ENCODE measurements at regions not wholly inside any gene's neighbourhood (a gene's known extent, or its start where the extent isn't known, plus 50 kb on each side); places are given as distances from the start of the nearest gene placed in this dataset.

DNA sequence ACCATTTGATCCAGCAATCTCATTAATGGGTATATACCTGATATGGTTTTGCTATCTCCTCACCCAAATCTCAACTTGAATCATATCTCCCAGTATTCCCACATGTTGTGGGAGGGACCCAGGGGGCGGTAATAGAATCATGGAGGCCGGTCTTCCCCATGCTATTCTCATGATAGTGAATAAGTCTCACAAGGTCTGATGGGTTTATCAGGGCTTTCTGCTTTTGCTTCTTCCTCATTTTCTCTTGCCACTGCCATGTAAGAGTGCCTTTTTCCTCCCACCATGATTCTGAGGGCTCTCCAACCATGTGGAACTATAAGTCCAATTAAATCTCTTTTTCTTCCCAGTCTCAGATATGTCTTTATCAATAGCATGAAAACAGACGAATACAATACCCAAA, 74.5 kb upstream of the APC start:
- Histone ChIP-seq H3K9me3 (no peaks in the 10 kb centered on the region), H3K27ac (no peak overlapping the region), H3K4me1 (no peaks in the 10 kb centered on the region), H3K4me3 (no peak overlapping the region), H3K36me3 (ENCODE audit: low read depth, missing control alignments) (no peaks in the 10 kb centered on the region), H3K27me3 (no peaks in the 10 kb centered on the region)
- DNase-seq = no peak
- TF ChIP-seq, protein P1, sequence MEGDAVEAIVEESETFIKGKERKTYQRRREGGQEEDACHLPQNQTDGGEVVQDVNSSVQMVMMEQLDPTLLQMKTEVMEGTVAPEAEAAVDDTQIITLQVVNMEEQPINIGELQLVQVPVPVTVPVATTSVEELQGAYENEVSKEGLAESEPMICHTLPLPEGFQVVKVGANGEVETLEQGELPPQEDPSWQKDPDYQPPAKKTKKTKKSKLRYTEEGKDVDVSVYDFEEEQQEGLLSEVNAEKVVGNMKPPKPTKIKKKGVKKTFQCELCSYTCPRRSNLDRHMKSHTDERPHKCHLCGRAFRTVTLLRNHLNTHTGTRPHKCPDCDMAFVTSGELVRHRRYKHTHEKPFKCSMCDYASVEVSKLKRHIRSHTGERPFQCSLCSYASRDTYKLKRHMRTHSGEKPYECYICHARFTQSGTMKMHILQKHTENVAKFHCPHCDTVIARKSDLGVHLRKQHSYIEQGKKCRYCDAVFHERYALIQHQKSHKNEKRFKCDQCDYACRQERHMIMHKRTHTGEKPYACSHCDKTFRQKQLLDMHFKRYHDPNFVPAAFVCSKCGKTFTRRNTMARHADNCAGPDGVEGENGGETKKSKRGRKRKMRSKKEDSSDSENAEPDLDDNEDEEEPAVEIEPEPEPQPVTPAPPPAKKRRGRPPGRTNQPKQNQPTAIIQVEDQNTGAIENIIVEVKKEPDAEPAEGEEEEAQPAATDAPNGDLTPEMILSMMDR (IDR thresholded peaks at IDR 0.05) = no peak
- no peak for TF ChIP-seq POLR2A (IDR thresholded peaks at IDR 0.05)
- intact Hi-C loops (cut with DNase I; ENCODE audit: low total_unique reads) = no loop called here
- 86 to 92% methylated on average over 3 of the region's 3 CpGs for WGBS, 2 donors

DNA sequence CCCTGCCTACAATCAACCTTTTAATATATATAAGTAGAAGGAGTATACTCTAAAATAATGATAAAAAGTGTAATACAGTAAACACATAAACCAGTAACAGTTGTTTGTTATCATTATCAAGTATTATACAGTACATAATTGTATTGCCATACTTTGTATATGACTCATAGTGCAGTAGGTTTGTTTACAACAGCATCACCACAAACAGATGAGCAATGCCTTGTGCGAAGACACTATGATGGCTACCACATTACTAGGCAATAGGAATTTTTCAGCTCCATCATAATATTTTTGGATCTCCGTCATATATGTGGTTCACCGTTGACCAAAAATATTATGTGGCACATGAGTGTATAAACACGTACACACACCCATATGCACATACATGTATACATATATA, 69.7 kb upstream of the APC start:
- no peak for DNase-seq
- WGBS, 2 donors = 93 to 96% methylated on average over 4 of the region's 4 CpGs
- Histone ChIP-seq H3K27ac (no peak overlapping the region), H3K36me3 (ENCODE audit: low read depth, missing control alignments) (no peaks in the 10 kb centered on the region), H3K27me3 (no peaks in the 10 kb centered on the region), H3K4me3 (no peak overlapping the region), H3K4me1 (no peaks in the 10 kb centered on the region), H3K9me3 (no peaks in the 10 kb centered on the region)
- TF ChIP-seq, protein P1 (IDR thresholded peaks at IDR 0.05) = no peak
- no peak for TF ChIP-seq POLR2A (IDR thresholded peaks at IDR 0.05)
- intact Hi-C loops (cut with DNase I; ENCODE audit: low total_unique reads) = no loop called here

DNA sequence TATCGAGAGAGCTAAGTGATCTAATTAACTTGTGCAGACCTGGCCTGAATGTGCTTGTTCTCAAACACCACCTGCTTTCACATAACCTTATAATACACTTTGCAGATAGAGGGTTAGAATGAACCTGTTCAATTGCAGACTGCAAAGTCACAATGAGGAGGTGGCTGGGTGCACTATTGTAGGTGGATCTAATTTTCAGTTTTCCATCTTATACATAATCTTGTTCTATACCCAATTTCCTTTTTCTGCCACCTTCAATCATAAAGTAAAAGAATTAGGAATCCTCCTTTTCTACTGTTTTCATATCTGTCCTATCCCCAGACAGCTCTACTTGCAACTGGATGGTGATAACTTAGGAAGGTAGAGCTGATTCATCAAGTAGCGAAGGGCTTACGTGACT, 68.8 kb upstream of the APC start:
- no peaks in the 10 kb centered on the region for H3K9me3 ChIP-seq
- TF ChIP-seq POLR2A (IDR thresholded peaks at IDR 0.05) = no peak
- TF ChIP-seq, protein P1 (IDR thresholded peaks at IDR 0.05) = no peak

DNA sequence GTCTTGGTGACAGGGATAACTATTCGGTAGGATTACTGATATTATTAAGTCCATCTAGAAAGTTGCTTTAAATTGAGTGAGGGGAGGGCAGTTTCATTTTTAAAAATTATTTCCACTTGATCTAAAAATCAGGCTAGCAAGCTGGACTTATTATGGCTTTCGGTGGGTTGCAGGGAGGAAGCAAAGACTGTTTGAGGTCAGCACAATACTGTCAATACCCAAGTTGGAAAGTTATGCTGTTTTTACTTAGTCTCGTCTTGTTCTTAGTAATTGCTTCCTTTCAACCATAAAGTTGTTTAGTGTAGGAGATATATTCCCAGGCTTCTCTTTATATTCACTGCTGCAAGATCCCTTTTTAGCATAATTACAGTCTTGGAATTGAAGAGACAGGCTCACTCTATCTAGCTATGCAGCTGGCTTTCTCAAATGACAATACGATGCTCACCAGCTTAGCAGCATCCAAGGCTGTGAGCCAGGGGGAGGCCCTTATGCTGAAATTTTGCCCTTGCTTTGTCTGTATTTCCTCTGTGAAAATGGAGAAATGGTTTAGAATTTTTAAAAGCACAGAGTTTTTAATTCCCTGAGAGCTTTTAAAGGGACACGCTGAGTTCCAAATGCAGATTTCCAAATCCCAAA, 68.2 kb upstream of the APC start:
- Histone ChIP-seq H3K36me3 (ENCODE audit: low read depth, missing control alignments) (no peaks in the 10 kb centered on the region), H3K4me3 (no peak overlapping the region), H3K27me3 (no peaks in the 10 kb centered on the region), H3K27ac (no peak overlapping the region), H3K4me1 (no peaks in the 10 kb centered on the region), H3K9me3 (no peaks in the 10 kb centered on the region)
- no peak for DNase-seq
- intact Hi-C loops (cut with DNase I; ENCODE audit: low total_unique reads) = no loop called here
- 62 to 67% methylated on average over 5 of the region's 5 CpGs for WGBS, 2 donors
- no peak for TF ChIP-seq POLR2A (IDR thresholded peaks at IDR 0.05)
- TF ChIP-seq, protein P1 (IDR thresholded peaks at IDR 0.05) = no peak

More for the DNA sequence above, 68.8 kb upstream of the APC start:
- intact Hi-C loops (cut with DNase I; ENCODE audit: low total_unique reads) = no loop called here
- no peak overlapping the region for H3K4me3 ChIP-seq
- 86 to 96% methylated on average over 3 of the region's 3 CpGs for WGBS, 2 donors
- no peak overlapping the region for H3K27ac ChIP-seq
- H3K4me1 ChIP-seq = no peaks in the 10 kb centered on the region
- no peak for DNase-seq
- H3K36me3 ChIP-seq (ENCODE audit: low read depth, missing control alignments) = no peaks in the 10 kb centered on the region
- H3K27me3 ChIP-seq = no peaks in the 10 kb centered on the region

DNA sequence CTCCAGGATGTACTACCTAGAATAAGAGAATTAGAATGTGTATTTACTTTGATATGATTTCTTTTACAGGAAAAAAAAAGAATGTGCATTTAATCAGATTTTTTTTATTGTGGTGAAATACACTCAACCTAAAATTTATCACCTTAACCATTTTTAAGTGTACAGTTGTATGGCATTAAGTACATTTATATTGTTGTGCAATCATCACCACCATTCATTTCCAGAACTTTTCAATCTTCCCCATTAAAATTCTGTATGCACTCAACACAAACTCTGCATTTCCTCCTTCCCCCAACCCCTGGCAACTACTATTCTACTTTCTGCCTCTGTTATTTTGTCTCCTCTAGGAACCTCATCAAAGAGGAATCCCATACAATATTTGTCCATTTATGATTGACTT, 66.0 kb upstream of the APC start:
- no peak for TF ChIP-seq POLR2A (IDR thresholded peaks at IDR 0.05)
- TF ChIP-seq, protein P1 (IDR thresholded peaks at IDR 0.05) = no peak
- Histone ChIP-seq H3K27me3 (no peaks in the 10 kb centered on the region), H3K4me1 (no peaks in the 10 kb centered on the region), H3K36me3 (ENCODE audit: low read depth, missing control alignments) (no peaks in the 10 kb centered on the region), H3K9me3 (no peaks in the 10 kb centered on the region), H3K27ac (no peak overlapping the region), H3K4me3 (no peak overlapping the region)
- intact Hi-C loops (cut with DNase I; ENCODE audit: low total_unique reads) = no loop called here
- no peak for DNase-seq
